A549 (cell line): ENCODE measurements at regions not wholly inside any gene's neighbourhood (a gene's known extent, or its start where the extent isn't known, plus 50 kb on each side); places are given as distances from the start of the nearest gene placed in this dataset.

Experiments
- CTCF ChIP-seq: fragments of >200 bp; sonication (Bioruptor Twin); formaldehyde crosslinking; IDR thresholded peaks from 3 replicates; pipeline ENCODE4 v1.5.1; 2016
- ELK1 ChIP-seq: fragments of 150-350 bp; IDR thresholded peaks from 2 replicates; pipeline ENCODE4 v1.6.1; 2014; ENCODE audit warnings: low read depth, mild to moderate bottlenecking, low read length
- JUN ChIP-seq, 2 experiments: fragments of >200 bp; sonication (Bioruptor Twin); formaldehyde crosslinking; IDR thresholded peaks; 2 replicates in 1 of 2; 3 replicates in 1 of 2; pipeline ENCODE4 v1.6.1; 2016 to 2017
- MYC ChIP-seq: IDR thresholded peaks from 2 replicates; pipeline ENCODE4 v1.6.1; 2012; ENCODE audit warnings: mild to moderate bottlenecking, inconsistent platforms, low read length, improper control_type of control experiment, borderline replicate concordance
- PHF8 ChIP-seq: fragments of 200-600 bp; sonication (generic); IDR thresholded peaks from 2 replicates; pipeline ENCODE4 v1.6.1; 2016; ENCODE audit warnings: low read depth, mild to moderate bottlenecking, antibody characterized with exemption, moderate library complexity, borderline replicate concordance
- REST ChIP-seq: fragments of 200-600 bp; sonication (generic); IDR thresholded peaks from 2 replicates; pipeline ENCODE4 v1.6.1; 2016; ENCODE audit warnings: antibody characterized with exemption, mild to moderate bottlenecking, moderate library complexity
- RFX5 ChIP-seq: fragments of 450-650 bp; IDR thresholded peaks from 2 replicates; pipeline ENCODE4 v1.7.1; 2014; ENCODE audit warnings: antibody characterized with exemption, mild to moderate bottlenecking, moderate library complexity
- RNF2 ChIP-seq: fragments of 200-600 bp; sonication (generic); IDR thresholded peaks from 2 replicates; pipeline ENCODE4 v1.6.1; 2016; ENCODE audit warnings: low read depth, mild to moderate bottlenecking, antibody characterized with exemption, moderate library complexity, borderline replicate concordance
- SMC3 ChIP-seq: fragments of >200 bp; sonication (Bioruptor Twin); formaldehyde crosslinking; IDR thresholded peaks from 3 replicates; pipeline ENCODE4 v1.6.1; 2018; ENCODE audit warnings: inconsistent platforms
- ZC3H11A ChIP-seq: fragments of 450-650 bp; IDR thresholded peaks from 2 replicates; pipeline ENCODE4 v1.6.1; 2014; ENCODE audit warnings: antibody characterized with exemption, mild to moderate bottlenecking

GRCh38 chr10:85226596-85226995 lies 898.2 kb downstream of the CCSER2 start:
- TF ChIP-seq CTCF = no peak
- no peak for TF ChIP-seq RFX5
- TF ChIP-seq RNF2 = no peak
- TF ChIP-seq MYC = no peak
- no peak for TF ChIP-seq PHF8
- no peak for TF ChIP-seq SMC3
- no peak for TF ChIP-seq ZC3H11A
- TF ChIP-seq REST = no peak
- TF ChIP-seq ELK1 = no peak
- TF ChIP-seq JUN (IDR thresholded peaks at IDR 0.05) = no peak
